Kasumi-1 (cell line): ENCODE measurements at regions not wholly inside any gene's neighbourhood (a gene's known extent, or its start where the extent isn't known, plus 50 kb on each side); places are given as distances from the start of the nearest gene placed in this dataset.
A peak's percentile ranks its signal among the peaks of the same experiment; 100 is the strongest.
"Not testable (repeated sequence)": the region's sequence is repeated elsewhere in the genome, so short reads cannot be mapped to it uniquely, and the experiment has no call there.

Experiments used
- DNase-seq, 2 experiments: peaks; one replicate each; lab custom pipeline; 2025; lab: John Stamatoyannopoulos, UW

GRCh38 chrX:78603908-78604307 is 55.2 kb downstream of the RTL3 start:
- DNase-seq: no peak

DNA sequence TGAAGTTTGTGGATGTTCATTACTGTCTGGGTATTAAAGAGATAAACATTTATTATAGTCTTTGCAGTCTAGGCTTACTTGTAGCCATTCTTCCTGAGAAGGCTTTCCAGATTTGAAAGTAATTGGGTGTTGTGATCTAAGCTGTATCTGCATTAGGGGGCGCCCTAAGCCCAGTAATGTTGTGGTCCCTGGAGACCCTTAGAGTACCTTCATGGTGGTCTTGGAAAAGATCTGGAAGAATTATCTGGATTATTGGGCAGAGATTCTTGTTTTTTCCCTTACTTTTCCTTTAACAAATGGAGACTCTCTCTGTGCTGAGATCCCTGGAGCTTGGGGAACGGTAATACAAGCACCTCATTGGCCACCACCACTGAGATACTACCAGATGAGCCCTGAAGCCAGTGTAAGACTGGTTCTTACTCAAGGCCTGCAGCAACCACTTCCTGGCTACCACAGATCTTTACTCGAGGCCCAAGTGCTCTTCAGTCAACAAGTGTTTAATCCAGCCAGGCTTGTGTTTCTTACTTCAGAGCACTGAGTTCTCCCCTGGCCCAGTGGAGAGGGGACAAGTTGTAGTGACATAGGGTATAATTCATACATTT is 63.1 kb downstream of the RTL3 start:
- DNase-seq: peak; percentile 8 to 14

- DNase-seq: no peak
Measured at GRCh38 chrX:78593701-78594100, 65.4 kb downstream of the RTL3 start.

DNA sequence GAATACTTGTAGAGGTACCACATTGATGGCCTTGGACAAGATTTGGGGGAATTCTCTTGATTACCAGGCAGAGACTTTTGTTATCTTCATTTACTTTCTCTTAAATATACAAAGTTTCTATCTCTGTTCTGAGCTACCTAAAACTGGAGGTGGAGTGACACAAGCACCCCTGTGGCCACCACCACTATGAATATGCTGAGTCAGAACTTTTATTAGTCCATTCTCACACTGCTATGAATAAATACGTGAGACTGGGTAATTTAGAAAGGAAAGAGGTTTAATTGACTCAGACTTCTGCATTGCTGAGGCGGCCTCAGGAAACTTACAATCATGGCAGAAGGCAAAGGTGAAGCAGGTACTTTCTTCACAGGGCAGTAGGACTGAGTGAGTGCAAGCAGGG is 67.1 kb downstream of the RTL3 start:
- DNase-seq: no peak

GRCh38 chrX:78574306-78574705 is 84.8 kb downstream of the RTL3 start:
- DNase-seq: peak; percentile 39 to 56

- DNase-seq: no peak
Measured at GRCh38 chrX:78573630-78574029, 85.5 kb downstream of the RTL3 start.

DNA sequence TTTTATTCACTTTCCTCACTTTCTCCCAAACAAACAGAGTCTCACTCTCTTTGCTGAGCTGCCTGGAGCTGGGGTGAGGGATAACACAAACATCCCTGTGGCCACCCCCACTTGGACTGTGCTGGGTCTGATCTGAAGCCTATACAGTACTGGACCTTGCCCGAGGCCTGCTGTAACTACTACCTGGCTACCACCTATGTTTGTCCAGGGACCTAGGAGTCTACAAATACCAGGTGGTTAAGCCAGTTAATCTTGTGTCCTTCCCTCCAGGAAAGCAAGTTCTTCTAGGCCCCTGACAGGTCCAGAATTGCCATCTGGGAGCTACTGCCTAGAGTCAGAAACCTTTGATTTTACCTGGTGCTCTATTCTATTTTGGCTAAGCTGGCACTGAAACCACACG is 87.3 kb downstream of the RTL3 start:
- no peak for DNase-seq

- DNase-seq: peak; percentile 1 to 2
Measured at GRCh38 chrX:78555401-78555980, 103.6 kb downstream of the RTL3 start.

DNA sequence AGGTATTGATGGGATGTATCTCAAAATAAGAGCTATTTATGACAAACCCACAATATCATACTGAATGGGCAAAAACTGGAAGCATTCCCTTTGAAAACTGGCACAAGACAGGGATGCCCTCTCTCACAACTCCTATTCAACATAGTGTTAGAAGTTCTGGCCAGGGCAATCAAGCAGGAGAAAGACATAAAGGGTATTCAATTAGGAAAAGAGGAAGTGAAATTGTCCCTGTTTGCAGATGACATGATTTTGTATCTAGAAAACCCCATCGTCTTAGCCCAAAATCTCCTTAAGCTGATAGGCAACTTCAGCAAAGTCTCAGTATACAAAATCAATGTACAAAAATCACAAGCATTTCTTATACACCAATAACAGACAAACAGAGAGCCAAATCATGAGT is 106.5 kb downstream of the RTL3 start:
- DNase-seq: not testable (repeated sequence)

GRCh38 chrX:78548012-78548411 is 111.1 kb downstream of the RTL3 start:
- DNase-seq: no peak

GRCh38 chrX:78545233-78545632 is 113.9 kb downstream of the RTL3 start:
- DNase-seq: no peak

- DNase-seq: no peak
Measured at GRCh38 chrX:78543281-78543680, 115.8 kb downstream of the RTL3 start.

DNA sequence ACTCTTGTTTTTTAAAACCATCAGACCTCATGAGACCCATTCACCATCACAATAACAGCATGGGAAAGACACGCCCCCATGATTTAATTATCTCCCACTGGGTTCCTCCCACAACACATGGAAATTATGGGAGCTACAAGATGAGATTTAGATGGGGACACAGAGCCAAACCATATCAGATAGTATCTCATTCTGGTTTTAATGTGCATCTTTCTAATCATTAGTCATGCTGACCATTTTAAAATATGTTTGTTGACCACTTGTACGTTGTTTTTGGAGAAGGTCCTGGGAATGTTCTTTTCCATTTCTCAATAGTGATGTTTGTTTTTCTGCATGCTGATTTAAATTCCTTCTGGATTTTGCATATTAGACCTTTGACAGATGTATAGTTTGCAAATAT is 119.0 kb downstream of the RTL3 start:
- no peak for DNase-seq

DNA sequence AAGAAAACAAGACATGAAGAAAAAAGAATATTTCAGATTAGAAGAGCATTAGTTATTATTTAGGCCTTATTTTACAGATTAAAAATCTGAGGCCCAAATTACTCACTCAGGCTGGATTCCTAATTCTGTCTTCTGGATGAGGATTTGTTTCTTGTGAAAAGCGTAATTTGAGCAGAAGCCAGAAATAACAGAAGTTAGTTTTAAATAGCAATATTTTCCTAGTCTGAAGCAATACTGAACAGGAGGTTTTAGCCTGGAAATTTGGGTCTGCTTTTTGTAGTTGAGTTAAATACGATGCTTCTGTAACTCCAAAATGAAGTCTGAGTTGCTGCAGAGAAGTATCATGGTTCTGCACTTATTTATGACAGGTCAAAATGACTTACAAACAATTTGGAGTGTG is 124.9 kb downstream of the RTL3 start:
- no peak for DNase-seq

GRCh38 chrX:78532363-78532762 is 126.8 kb downstream of the RTL3 start:
- DNase-seq: peak in 1 of 2 experiments; percentile 2

- DNase-seq: no peak
Measured at GRCh38 chrX:78527818-78528217, 131.3 kb downstream of the RTL3 start.

DNA sequence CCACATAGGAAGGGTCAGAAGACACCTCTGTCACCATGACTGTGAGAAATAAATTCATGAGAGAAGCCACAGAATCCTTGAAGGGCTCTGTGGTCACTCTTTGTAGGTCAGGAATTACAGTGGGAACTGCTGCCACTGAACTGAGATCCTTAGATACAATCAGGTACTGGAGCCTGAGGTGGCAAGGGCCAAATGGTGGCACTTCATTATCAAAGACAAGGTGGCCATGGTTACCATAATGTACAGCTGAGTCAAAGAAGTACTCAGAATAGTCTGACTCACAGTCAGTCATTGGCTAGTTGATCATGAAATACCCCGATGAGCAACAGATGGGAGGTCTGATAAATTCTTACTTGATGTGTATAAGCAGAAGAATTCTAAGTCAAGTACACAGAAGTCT is 131.9 kb downstream of the RTL3 start:
- DNase-seq: no peak

DNA sequence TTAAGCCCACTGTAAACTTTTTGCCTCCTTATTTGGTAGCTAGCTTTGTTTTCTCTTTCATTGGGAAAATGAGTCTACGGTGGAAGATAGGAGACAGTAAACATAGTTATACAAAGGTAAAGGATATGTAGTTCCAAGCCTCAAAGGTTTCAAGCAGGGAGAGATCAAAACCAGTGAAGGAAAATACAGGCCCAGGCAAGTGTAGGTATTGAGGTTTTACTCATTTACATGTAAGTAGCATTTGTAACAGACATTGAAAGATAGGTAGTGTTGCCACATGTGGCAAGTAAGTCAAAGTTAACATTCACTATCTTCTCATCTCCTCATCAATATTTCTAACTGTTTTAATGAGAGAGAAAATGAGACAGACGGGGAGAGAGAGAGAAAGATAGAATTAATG is 136.5 kb downstream of the RTL3 start:
- no peak for DNase-seq

GRCh38 chrX:78517124-78517523 is 142.0 kb downstream of the RTL3 start:
- DNase-seq: no peak

GRCh38 chrX:78514852-78515251 is 144.3 kb downstream of the RTL3 start:
- peak; percentile 7 to 19 for DNase-seq

- DNase-seq: no peak
Measured at GRCh38 chrX:78513971-78514738, 145.0 kb downstream of the RTL3 start.

DNA sequence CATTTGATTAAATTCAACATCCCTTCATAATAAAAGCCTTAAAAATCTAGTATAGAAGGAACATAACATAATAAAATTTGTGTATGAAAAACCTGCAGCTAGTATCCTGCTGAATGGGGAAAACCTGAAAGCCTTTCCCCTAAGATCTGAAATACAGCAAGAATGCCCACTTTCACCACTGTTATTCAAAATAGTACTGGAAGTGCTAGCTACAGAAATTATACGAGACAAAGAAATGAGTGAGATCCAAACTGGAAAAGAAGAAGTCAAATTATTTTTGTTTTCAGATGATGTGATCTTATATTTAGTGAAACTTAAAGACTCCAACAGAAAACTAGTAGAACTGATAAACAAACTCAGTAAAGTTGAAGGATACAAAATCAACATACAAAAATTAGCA is 152.9 kb downstream of the RTL3 start:
- no peak for DNase-seq

DNA sequence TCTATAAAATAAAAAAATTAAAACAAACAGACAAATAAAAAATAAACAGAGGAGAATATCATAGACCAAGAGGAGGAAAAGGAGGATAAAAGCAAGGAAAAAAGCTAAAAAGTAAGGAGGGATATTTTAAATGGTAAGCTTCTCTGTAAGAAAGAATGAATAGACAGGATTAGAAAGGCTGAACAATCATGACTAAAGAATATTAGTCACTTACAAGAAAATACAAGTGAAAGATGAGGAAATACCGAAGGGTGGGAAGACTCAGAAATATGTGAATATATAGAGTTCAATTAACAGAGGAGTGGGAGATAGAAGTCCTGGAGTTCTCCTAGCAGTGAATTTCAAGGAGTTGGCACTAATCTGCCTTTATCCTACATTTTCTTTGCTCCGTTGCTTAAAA is 162.6 kb downstream of the RTL3 start:
- no peak for DNase-seq

DNA sequence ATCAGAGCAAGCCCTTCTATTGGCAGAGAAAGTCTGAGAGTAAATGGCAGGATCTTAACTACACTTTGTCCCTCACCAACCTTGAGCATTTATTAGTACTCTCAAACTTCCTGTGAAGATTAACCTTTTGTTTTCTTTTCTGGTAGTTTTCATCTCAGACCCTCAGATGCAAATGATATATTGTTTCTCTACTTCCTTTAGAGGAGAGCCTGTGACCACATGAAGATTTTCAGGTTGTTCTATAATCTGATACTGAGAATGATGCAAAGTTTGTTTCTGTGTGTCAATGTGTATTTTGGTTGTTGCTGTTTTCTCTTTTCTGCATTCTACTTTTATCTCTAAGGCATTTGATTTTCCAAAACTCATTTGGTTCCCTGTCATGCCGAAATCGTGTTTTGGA is 165.8 kb upstream of the CYSLTR1 start:
- no peak for DNase-seq
